AG09309 (cell line): ENCODE measurements at regions not wholly inside any gene's neighbourhood (a gene's known extent, or its start where the extent isn't known, plus 50 kb on each side); places are given as distances from the start of the nearest gene placed in this dataset.

Experiments used
- DNase-seq: peaks from one replicate; pipeline ENCODE4 v3.0.0-alpha.2; 2010; ENCODE audit warnings: low read depth
- H3K4me3 ChIP-seq: 2 replicates; pipeline ENCODE4 v1.5.1; 2011; ENCODE audit warnings: mild to moderate bottlenecking, low read depth, low read length, moderate library complexity; ENCODE audit not compliant: control insufficient read depth
- CTCF ChIP-seq: IDR thresholded peaks from 2 replicates; pipeline ENCODE4 v1.5.1; 2011; ENCODE audit warnings: mild to moderate bottlenecking, low read depth, low read length, inconsistent platforms; ENCODE audit not compliant: insufficient read depth, control insufficient read depth; ENCODE audit errors: missing control alignments

- TF ChIP-seq CTCF: no peak
- DNase-seq: no peak
Observed at GRCh38 chr5:58359981-58360380, 99.9 kb downstream of the PLK2 start.

GRCh38 chr5:58358501-58359178 is 101.2 kb downstream of the PLK2 start:
- no peak for DNase-seq
- no peak for TF ChIP-seq CTCF
- H3K4me3 ChIP-seq: no peak overlapping the region

More at GRCh38 chr5:58359981-58360380, 99.9 kb downstream of the PLK2 start:
- no peak overlapping the region for H3K4me3 ChIP-seq

GRCh38 chr5:58357799-58358500 is 101.9 kb downstream of the PLK2 start:
- no peak for TF ChIP-seq CTCF
- no peak overlapping the region for H3K4me3 ChIP-seq
- DNase-seq: no peak

GRCh38 chr5:58357121-58357520 is 102.8 kb downstream of the PLK2 start:
- DNase-seq: no peak
- no peak for TF ChIP-seq CTCF

GRCh38 chr5:58356662-58357061 is 103.2 kb downstream of the PLK2 start:
- no peak overlapping the region for H3K4me3 ChIP-seq

More at GRCh38 chr5:58357121-58357520, 102.8 kb downstream of the PLK2 start:
- no peak overlapping the region for H3K4me3 ChIP-seq

GRCh38 chr5:58354827-58355226 is 105.1 kb downstream of the PLK2 start:
- no peak for DNase-seq
- no peak overlapping the region for H3K4me3 ChIP-seq
- no peak for TF ChIP-seq CTCF

More at GRCh38 chr5:58356662-58357061, 103.2 kb downstream of the PLK2 start:
- DNase-seq: no peak
- TF ChIP-seq CTCF: no peak
